Upper lobe of left lung (tissue), 4 donors: ENCODE measurements at regions not wholly inside any gene's neighbourhood (a gene's known extent, or its start where the extent isn't known, plus 50 kb on each side); places are given as distances from the start of the nearest gene placed in this dataset.
"Not testable (repeated sequence)": the region's sequence is repeated elsewhere in the genome, so short reads cannot be mapped to it uniquely, and the experiment has no call there.

ENCODE experiments used
- CTCF ChIP-seq, 6 experiments: fragments of 450-650 bp in 4 of 6; fragments of 200-600 bp in 2 of 6; sonication (generic) in 2 of 6; IDR thresholded peaks; one replicate each; pipeline ENCODE4 v1.5.1; 2016 to 2019; ENCODE audit warnings: antibody characterized with exemption in 6 of 6
- EP300 ChIP-seq, 4 donors: sonication (generic); formaldehyde crosslinking; IDR thresholded peaks; one replicate each; pipeline ENCODE4 v1.5.1; 2017; ENCODE audit warnings: antibody characterized with exemption in 4 of 4, control low read depth in 2 of 4
- POLR2A ChIP-seq, 4 donors: fragments of 450-650 bp; IDR thresholded peaks; one replicate each; pipeline ENCODE4 v1.5.1; 2016 to 2017; ENCODE audit warnings: antibody characterized with exemption in 4 of 4, mild to moderate bottlenecking in 2 of 4
- POLR2AphosphoS5 ChIP-seq, 2 donors: sonication (generic); formaldehyde crosslinking; IDR thresholded peaks; one replicate each; pipeline ENCODE4 v1.5.1; 2017; ENCODE audit warnings: antibody characterized with exemption in 2 of 2

GRCh38 chr9:62597128-62597527, 1407.3 kb downstream of the SPATA31A7 start:
- TF ChIP-seq CTCF, POLR2A, POLR2AphosphoS5, EP300 (IDR thresholded peaks at IDR 0.05): not testable (repeated sequence)
